ENCODE measurements at regions not wholly inside any gene's neighbourhood (a gene's known extent, or its start where the extent isn't known, plus 50 kb on each side); places are given as distances from the start of the nearest gene placed in this dataset.

- no peak overlapping the region for H3K4me3 Mint-ChIP-seq
- H3K9me3 ChIP-seq, result no peaks in the 10 kb centered on the region
- no peaks in the 10 kb centered on the region for H3K4me1 ChIP-seq (ENCODE audit: control insufficient read depth in 1 of 2, extremely low read depth in 1 of 2, insufficient read depth in 2 of 2, low read length in 2 of 2)
- no peaks in the 10 kb centered on the region for H3K36me3 ChIP-seq (ENCODE audit: control insufficient read depth in 2 of 2, extremely low read depth in 1 of 2, insufficient read depth in 1 of 2, low read length in 1 of 2)
- H3K27ac ChIP-seq (ENCODE audit: low read length), result no peak overlapping the region
- H3K27me3 Mint-ChIP-seq, result no peaks in the 10 kb centered on the region
- H3K4me1 Mint-ChIP-seq, result no peaks in the 10 kb centered on the region
- ChIA-PET CTCF (interaction anchor here in 1 of 2 donors (0.6 kb wide), 1 partner anchor 55 kb away, joined by 6 read pairs; no protein-coding TSS in a partner anchor), POLR2A (no interaction called here)
- no peak overlapping the region for H3K4me3 ChIP-seq (ENCODE audit: control insufficient read depth in 1 of 2, extremely low read depth in 1 of 2, low read length in 1 of 2)
- 50% methylated on average over 2 of the region's 5 CpGs for WGBS (ENCODE audit: insufficient coverage)
- peaks cover 0 to 7% (median 4%) of the 10 kb centered on the region in 3 donors for H3K9me3 Mint-ChIP-seq
- H3K27ac Mint-ChIP-seq, result no peak overlapping the region
- H3K36me3 Mint-ChIP-seq, result no peaks in the 10 kb centered on the region
- no peaks in the 10 kb centered on the region for H3K27me3 ChIP-seq (replicated peaks in 1 of 2; ENCODE audit: control insufficient read depth in 2 of 2, extremely low read depth in 1 of 2, insufficient read depth in 2 of 2, low read length in 1 of 2)
- ATAC-seq (replicated peaks in 1 of 4) (no peak), DNase-seq (no peak)
These were observed 589.8 kb downstream of the PRELID2 start for GRCh38 chr5:145245354-145245753.

- H3K4me1 ChIP-seq (ENCODE audit: control insufficient read depth in 1 of 2, extremely low read depth in 1 of 2, insufficient read depth in 2 of 2, low read length in 2 of 2), result no peaks in the 10 kb centered on the region
- H3K4me1 Mint-ChIP-seq, result no peaks in the 10 kb centered on the region
- H3K4me3 Mint-ChIP-seq, result no peak overlapping the region
- H3K36me3 Mint-ChIP-seq, result no peaks in the 10 kb centered on the region
- no peak overlapping the region for H3K27ac Mint-ChIP-seq
- H3K27ac ChIP-seq (ENCODE audit: low read length), result no peak overlapping the region
- no peaks in the 10 kb centered on the region for H3K9me3 ChIP-seq
- POLR2A ChIA-PET, result no interaction called here
- DNase-seq (no peak), ATAC-seq (replicated peaks in 1 of 4) (no peak)
- no peak overlapping the region for H3K4me3 ChIP-seq (ENCODE audit: control insufficient read depth in 1 of 2, extremely low read depth in 1 of 2, low read length in 1 of 2)
- no peaks in the 10 kb centered on the region for H3K27me3 ChIP-seq (replicated peaks in 1 of 2; ENCODE audit: control insufficient read depth in 2 of 2, extremely low read depth in 1 of 2, insufficient read depth in 2 of 2, low read length in 1 of 2)
- H3K36me3 ChIP-seq (ENCODE audit: control insufficient read depth in 2 of 2, extremely low read depth in 1 of 2, insufficient read depth in 1 of 2, low read length in 1 of 2), result no peaks in the 10 kb centered on the region
- H3K9me3 Mint-ChIP-seq, result peaks cover 0 to 5% (median 2%) of the 10 kb centered on the region in 3 donors
- CTCF ChIA-PET, result no interaction called here
- no peaks in the 10 kb centered on the region for H3K27me3 Mint-ChIP-seq
- WGBS (ENCODE audit: insufficient coverage), result no CpG with 5 or more reads among the region's 2 CpGs
These were observed 590.4 kb downstream of the PRELID2 start for GRCh38 chr5:145244788-145245187.

DNA sequence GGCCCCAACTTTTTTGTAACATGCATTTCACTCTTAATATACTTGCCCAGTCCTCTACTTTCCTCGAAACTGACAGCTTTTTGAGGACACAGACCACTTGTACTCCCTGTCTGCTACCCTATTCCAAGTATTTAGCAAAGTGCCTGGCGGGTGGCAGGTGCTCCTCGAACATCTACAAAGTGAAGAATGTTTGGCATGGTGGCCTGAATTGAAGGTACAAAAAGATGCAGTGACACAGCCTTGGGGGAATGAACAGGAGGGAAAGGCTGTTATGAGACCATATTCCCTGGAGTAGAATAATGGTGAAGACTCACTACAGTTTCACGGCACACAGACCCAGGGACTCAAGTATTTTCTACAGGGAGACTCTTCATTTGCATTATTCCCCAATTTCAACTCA, 590.9 kb downstream of the PRELID2 start:
- CTCF ChIA-PET, result no interaction called here
- 55% methylated on average over 2 of the region's 4 CpGs for WGBS (ENCODE audit: insufficient coverage)
- Mint-ChIP-seq H3K27me3 (no peaks in the 10 kb centered on the region), H3K4me1 (no peaks in the 10 kb centered on the region), H3K9me3 (peaks cover 0 to 3% (median 0%) of the 10 kb centered on the region in 3 donors), H3K36me3 (no peaks in the 10 kb centered on the region), H3K4me3 (no peak overlapping the region), H3K27ac (no peak overlapping the region)
- no peaks in the 10 kb centered on the region for H3K27me3 ChIP-seq (replicated peaks in 1 of 2; ENCODE audit: control insufficient read depth in 2 of 2, extremely low read depth in 1 of 2, insufficient read depth in 2 of 2, low read length in 1 of 2)
- no peak for DNase-seq
- POLR2A ChIA-PET, result no interaction called here
- no peak overlapping the region for H3K4me3 ChIP-seq (ENCODE audit: control insufficient read depth in 1 of 2, extremely low read depth in 1 of 2, low read length in 1 of 2)
- no peaks in the 10 kb centered on the region for H3K9me3 ChIP-seq
- H3K4me1 ChIP-seq (ENCODE audit: control insufficient read depth in 1 of 2, extremely low read depth in 1 of 2, insufficient read depth in 2 of 2, low read length in 2 of 2), result no peaks in the 10 kb centered on the region
- no peaks in the 10 kb centered on the region for H3K36me3 ChIP-seq (ENCODE audit: control insufficient read depth in 2 of 2, extremely low read depth in 1 of 2, insufficient read depth in 1 of 2, low read length in 1 of 2)
- no peak for ATAC-seq (replicated peaks in 1 of 4)
- H3K27ac ChIP-seq (ENCODE audit: low read length), result no peak overlapping the region

- DNase-seq (no peak), ATAC-seq (replicated peaks in 1 of 4) (no peak)
- H3K27ac Mint-ChIP-seq, result no peak overlapping the region
- ChIA-PET POLR2A (no interaction called here), CTCF (no interaction called here)
- WGBS (ENCODE audit: insufficient coverage), result no CpG with 5 or more reads among the region's 2 CpGs
- no peaks in the 10 kb centered on the region for H3K4me1 Mint-ChIP-seq
- no peak overlapping the region for H3K4me3 ChIP-seq (ENCODE audit: control insufficient read depth in 1 of 2, extremely low read depth in 1 of 2, low read length in 1 of 2)
- no peaks in the 10 kb centered on the region for H3K27me3 Mint-ChIP-seq
- H3K27me3 ChIP-seq (replicated peaks in 1 of 2; ENCODE audit: control insufficient read depth in 2 of 2, extremely low read depth in 1 of 2, insufficient read depth in 2 of 2, low read length in 1 of 2), result no peaks in the 10 kb centered on the region
- H3K27ac ChIP-seq (ENCODE audit: low read length), result no peak overlapping the region
- H3K36me3 ChIP-seq (ENCODE audit: control insufficient read depth in 2 of 2, extremely low read depth in 1 of 2, insufficient read depth in 1 of 2, low read length in 1 of 2), result no peaks in the 10 kb centered on the region
- H3K9me3 Mint-ChIP-seq, result peaks cover 0 to 9% (median 2%) of the 10 kb centered on the region in 3 donors
- no peaks in the 10 kb centered on the region for H3K4me1 ChIP-seq (ENCODE audit: control insufficient read depth in 1 of 2, extremely low read depth in 1 of 2, insufficient read depth in 2 of 2, low read length in 2 of 2)
- H3K36me3 Mint-ChIP-seq, result no peaks in the 10 kb centered on the region
- H3K4me3 Mint-ChIP-seq, result no peak overlapping the region
- H3K9me3 ChIP-seq, result no peaks in the 10 kb centered on the region
These were observed 592.1 kb downstream of the PRELID2 start for GRCh38 chr5:145243016-145243415.

DNA sequence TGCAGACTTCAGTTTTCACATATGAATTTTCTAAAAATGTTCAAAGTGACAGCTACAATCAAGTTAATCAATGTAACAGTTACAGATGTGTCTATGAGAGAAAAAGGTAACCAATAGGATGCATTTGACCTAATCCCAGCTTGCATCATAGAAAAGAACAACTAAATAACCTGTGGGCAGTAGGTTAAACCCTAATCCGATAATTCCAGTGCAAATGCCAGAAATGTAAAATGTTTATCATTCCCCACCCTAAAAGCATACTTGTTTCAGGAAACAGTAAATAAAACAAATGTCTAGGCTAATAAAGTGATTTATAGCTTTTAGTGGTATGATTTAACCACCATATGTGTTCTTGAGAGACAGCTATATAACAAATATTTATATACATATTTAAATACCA, 592.6 kb downstream of the PRELID2 start:
- H3K36me3 ChIP-seq (ENCODE audit: control insufficient read depth in 2 of 2, extremely low read depth in 1 of 2, insufficient read depth in 1 of 2, low read length in 1 of 2), result no peaks in the 10 kb centered on the region
- H3K27me3 ChIP-seq (replicated peaks in 1 of 2; ENCODE audit: control insufficient read depth in 2 of 2, extremely low read depth in 1 of 2, insufficient read depth in 2 of 2, low read length in 1 of 2), result no peaks in the 10 kb centered on the region
- no CpG with 5 or more reads among the region's 1 CpG for WGBS (ENCODE audit: insufficient coverage)
- DNase-seq, result no peak
- Mint-ChIP-seq H3K4me1 (no peaks in the 10 kb centered on the region), H3K4me3 (no peak overlapping the region), H3K27me3 (no peaks in the 10 kb centered on the region), H3K9me3 (peaks cover 0 to 9% (median 2%) of the 10 kb centered on the region in 3 donors), H3K36me3 (no peaks in the 10 kb centered on the region), H3K27ac (no peak overlapping the region)
- POLR2A ChIA-PET, result no interaction called here
- CTCF ChIA-PET, result no interaction called here
- no peaks in the 10 kb centered on the region for H3K4me1 ChIP-seq (ENCODE audit: control insufficient read depth in 1 of 2, extremely low read depth in 1 of 2, insufficient read depth in 2 of 2, low read length in 2 of 2)
- H3K4me3 ChIP-seq (ENCODE audit: control insufficient read depth in 1 of 2, extremely low read depth in 1 of 2, low read length in 1 of 2), result no peak overlapping the region
- ATAC-seq (replicated peaks in 1 of 4), result no peak
- H3K27ac ChIP-seq (ENCODE audit: low read length), result no peak overlapping the region
- no peaks in the 10 kb centered on the region for H3K9me3 ChIP-seq

DNA sequence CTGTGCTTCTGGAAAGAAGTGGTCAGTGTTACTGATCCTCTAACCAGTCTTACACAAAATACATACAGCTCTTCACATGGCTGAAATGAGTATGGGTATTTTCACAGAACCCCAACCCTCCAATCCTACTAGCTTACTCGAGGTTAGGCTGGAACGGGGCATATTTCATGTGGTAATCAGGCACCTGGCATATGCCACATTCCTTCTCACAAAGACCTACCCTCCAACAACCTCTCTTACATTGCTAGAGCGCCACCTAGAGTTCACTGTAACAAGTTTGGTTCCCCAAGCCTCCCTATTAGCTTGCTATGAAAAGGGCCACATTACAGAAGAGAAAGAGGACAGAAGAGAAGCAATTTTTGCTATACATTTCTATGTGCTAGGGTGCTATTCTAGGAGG, 597.3 kb downstream of the PRELID2 start:
- H3K4me3 ChIP-seq (ENCODE audit: control insufficient read depth in 1 of 2, extremely low read depth in 1 of 2, low read length in 1 of 2), result no peak overlapping the region
- no peak overlapping the region for H3K27ac Mint-ChIP-seq
- POLR2A ChIA-PET, result no interaction called here
- no peak overlapping the region for H3K4me3 Mint-ChIP-seq
- no peak for DNase-seq
- ATAC-seq (replicated peaks in 1 of 4), result no peak
- no peaks in the 10 kb centered on the region for H3K9me3 ChIP-seq
- peaks cover 0 to 9% (median 6%) of the 10 kb centered on the region in 3 donors for H3K9me3 Mint-ChIP-seq
- H3K27me3 Mint-ChIP-seq, result no peaks in the 10 kb centered on the region
- WGBS (ENCODE audit: insufficient coverage), result no CpG with 5 or more reads among the region's 3 CpGs
- H3K27ac ChIP-seq (ENCODE audit: low read length), result no peak overlapping the region
- no peaks in the 10 kb centered on the region for H3K36me3 Mint-ChIP-seq
- H3K4me1 ChIP-seq (ENCODE audit: control insufficient read depth in 1 of 2, extremely low read depth in 1 of 2, insufficient read depth in 2 of 2, low read length in 2 of 2), result no peaks in the 10 kb centered on the region
- CTCF ChIA-PET, result no interaction called here
- H3K4me1 Mint-ChIP-seq, result no peaks in the 10 kb centered on the region
- H3K36me3 ChIP-seq (ENCODE audit: control insufficient read depth in 2 of 2, extremely low read depth in 1 of 2, insufficient read depth in 1 of 2, low read length in 1 of 2), result no peaks in the 10 kb centered on the region
- no peaks in the 10 kb centered on the region for H3K27me3 ChIP-seq (replicated peaks in 1 of 2; ENCODE audit: control insufficient read depth in 2 of 2, extremely low read depth in 1 of 2, insufficient read depth in 2 of 2, low read length in 1 of 2)

- H3K36me3 ChIP-seq (ENCODE audit: control insufficient read depth in 2 of 2, extremely low read depth in 1 of 2, insufficient read depth in 1 of 2, low read length in 1 of 2), result no peaks in the 10 kb centered on the region
- H3K9me3 ChIP-seq, result no peaks in the 10 kb centered on the region
- H3K4me3 ChIP-seq (ENCODE audit: control insufficient read depth in 1 of 2, extremely low read depth in 1 of 2, low read length in 1 of 2), result no peak overlapping the region
- H3K27me3 ChIP-seq (replicated peaks in 1 of 2; ENCODE audit: control insufficient read depth in 2 of 2, extremely low read depth in 1 of 2, insufficient read depth in 2 of 2, low read length in 1 of 2), result no peaks in the 10 kb centered on the region
- ChIA-PET CTCF (no interaction called here), POLR2A (no interaction called here)
- DNase-seq, result no peak
- H3K4me1 Mint-ChIP-seq, result no peaks in the 10 kb centered on the region
- H3K9me3 Mint-ChIP-seq, result peaks cover 0 to 9% (median 6%) of the 10 kb centered on the region in 3 donors
- no peaks in the 10 kb centered on the region for H3K4me1 ChIP-seq (ENCODE audit: control insufficient read depth in 1 of 2, extremely low read depth in 1 of 2, insufficient read depth in 2 of 2, low read length in 2 of 2)
- H3K27me3 Mint-ChIP-seq, result no peaks in the 10 kb centered on the region
- H3K27ac ChIP-seq (ENCODE audit: low read length), result no peak overlapping the region
- H3K36me3 Mint-ChIP-seq, result no peaks in the 10 kb centered on the region
- no peak for ATAC-seq (replicated peaks in 1 of 4)
- no peak overlapping the region for H3K4me3 Mint-ChIP-seq
- no peak overlapping the region for H3K27ac Mint-ChIP-seq
These were observed 598.2 kb downstream of the PRELID2 start for GRCh38 chr5:145236983-145237382.
